ENCODE measurements at regions not wholly inside any gene's neighbourhood (a gene's known extent, or its start where the extent isn't known, plus 50 kb on each side); places are given as distances from the start of the nearest gene placed in this dataset.

DNA sequence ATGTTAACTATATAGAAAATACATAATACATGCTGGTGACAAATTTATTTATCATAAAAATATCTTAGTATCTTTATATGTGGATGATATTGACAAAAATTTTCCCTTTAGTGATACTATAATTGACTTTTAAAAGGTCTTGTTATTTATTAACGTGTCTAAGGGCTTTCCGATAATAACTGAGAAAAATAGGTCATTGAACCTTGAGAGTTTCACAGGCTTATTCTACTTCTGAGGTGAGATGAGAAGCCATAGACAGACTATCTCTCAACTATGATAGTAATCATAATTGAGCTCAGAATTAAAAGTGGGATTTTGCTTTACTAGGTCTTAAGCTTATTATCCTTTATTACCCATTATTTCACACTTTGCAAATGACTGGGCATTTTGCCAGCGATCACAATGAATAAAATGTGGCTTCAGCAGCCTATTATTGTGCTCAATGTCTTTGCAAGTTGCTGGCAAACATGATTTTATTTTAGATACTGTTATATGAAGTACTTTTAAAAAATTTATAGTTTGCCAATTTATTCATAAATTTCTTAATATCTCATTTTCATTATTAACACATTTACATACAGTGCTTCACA is 574.5 kb downstream of the ZWINT start:
- no peak for DNase-seq (ENCODE audit: low read depth, low spot score)
- ChIA-PET POLR2A (no interaction called here), CTCF (no interaction called here)
- Histone ChIP-seq H3K27me3 (ENCODE audit: control insufficient read depth, insufficient read depth, low read length) (no peaks in the 10 kb centered on the region), H3K9me3 (ENCODE audit: control insufficient read depth, insufficient read depth, low read length) (peaks cover 5% of the 10 kb centered on the region), H3K4me3 (ENCODE audit: low read depth, low read length) (no peak overlapping the region), H3K27ac (ENCODE audit: low read depth, low read length) (no peak overlapping the region)
- TF ChIP-seq, protein P1, sequence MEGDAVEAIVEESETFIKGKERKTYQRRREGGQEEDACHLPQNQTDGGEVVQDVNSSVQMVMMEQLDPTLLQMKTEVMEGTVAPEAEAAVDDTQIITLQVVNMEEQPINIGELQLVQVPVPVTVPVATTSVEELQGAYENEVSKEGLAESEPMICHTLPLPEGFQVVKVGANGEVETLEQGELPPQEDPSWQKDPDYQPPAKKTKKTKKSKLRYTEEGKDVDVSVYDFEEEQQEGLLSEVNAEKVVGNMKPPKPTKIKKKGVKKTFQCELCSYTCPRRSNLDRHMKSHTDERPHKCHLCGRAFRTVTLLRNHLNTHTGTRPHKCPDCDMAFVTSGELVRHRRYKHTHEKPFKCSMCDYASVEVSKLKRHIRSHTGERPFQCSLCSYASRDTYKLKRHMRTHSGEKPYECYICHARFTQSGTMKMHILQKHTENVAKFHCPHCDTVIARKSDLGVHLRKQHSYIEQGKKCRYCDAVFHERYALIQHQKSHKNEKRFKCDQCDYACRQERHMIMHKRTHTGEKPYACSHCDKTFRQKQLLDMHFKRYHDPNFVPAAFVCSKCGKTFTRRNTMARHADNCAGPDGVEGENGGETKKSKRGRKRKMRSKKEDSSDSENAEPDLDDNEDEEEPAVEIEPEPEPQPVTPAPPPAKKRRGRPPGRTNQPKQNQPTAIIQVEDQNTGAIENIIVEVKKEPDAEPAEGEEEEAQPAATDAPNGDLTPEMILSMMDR (IDR thresholded peaks at IDR 0.05; ENCODE audit: low read depth, low read length), result no peak

DNA sequence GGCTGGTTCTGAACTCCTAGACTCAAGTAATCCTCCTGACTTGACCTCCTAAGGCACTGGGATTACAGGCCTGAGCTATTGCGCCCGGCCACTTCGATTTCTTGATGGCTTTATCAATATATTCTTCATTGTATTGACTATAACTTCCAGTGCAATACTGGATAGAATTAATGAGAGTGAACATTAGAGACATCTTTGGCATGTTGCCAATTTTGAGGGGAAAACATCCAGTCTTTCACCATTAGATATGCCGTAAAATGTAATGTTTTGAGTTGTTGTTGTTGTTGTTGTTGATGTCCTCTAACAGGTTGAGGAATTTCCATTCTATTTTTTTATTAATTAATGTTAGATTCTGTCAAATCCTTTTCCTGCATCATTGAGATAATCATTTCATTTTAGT is 578.9 kb downstream of the ZWINT start:
- TF ChIP-seq, protein P1 (IDR thresholded peaks at IDR 0.05; ENCODE audit: low read depth, low read length), result no peak
- CTCF ChIA-PET, result no interaction called here
- POLR2A ChIA-PET, result no interaction called here
- H3K9me3 ChIP-seq (ENCODE audit: control insufficient read depth, insufficient read depth, low read length), result peaks cover 5% of the 10 kb centered on the region
- no peaks in the 10 kb centered on the region for H3K27me3 ChIP-seq (ENCODE audit: control insufficient read depth, insufficient read depth, low read length)
- no peak overlapping the region for H3K27ac ChIP-seq (ENCODE audit: low read depth, low read length)
- H3K4me3 ChIP-seq (ENCODE audit: low read depth, low read length), result no peak overlapping the region
- DNase-seq (ENCODE audit: low read depth, low spot score), result no peak

DNA sequence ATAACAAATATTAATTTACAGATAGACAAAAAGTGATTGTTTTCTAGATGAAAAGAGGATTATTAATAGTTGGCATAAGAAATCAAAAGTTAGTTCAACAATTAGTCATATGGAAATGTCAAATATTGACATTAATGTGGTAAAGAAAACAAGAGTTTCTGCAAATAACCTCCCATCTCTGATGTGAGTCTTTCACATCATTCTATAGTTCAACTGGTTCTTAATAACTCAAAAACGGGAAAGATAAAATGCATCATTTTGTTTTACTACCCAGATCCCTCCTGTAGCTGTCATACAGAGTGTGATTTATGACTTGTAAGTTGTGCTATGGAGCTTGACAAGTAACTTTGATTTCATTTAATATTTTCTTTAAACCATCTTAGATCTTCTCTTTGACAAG is 594.8 kb downstream of the ZWINT start:
- Histone ChIP-seq H3K27ac (ENCODE audit: low read depth, low read length) (no peak overlapping the region), H3K4me3 (ENCODE audit: low read depth, low read length) (no peak overlapping the region), H3K27me3 (ENCODE audit: control insufficient read depth, insufficient read depth, low read length) (no peaks in the 10 kb centered on the region), H3K9me3 (ENCODE audit: control insufficient read depth, insufficient read depth, low read length) (0 out of 2 replicates have a peak, but pooled peaks cover 2% of the 10 kb centered on the region)
- TF ChIP-seq, protein P1 (IDR thresholded peaks at IDR 0.05; ENCODE audit: low read depth, low read length), result no peak
- no peak for DNase-seq (ENCODE audit: low read depth, low spot score)
- ChIA-PET POLR2A (no interaction called here), CTCF (no interaction called here)

DNA sequence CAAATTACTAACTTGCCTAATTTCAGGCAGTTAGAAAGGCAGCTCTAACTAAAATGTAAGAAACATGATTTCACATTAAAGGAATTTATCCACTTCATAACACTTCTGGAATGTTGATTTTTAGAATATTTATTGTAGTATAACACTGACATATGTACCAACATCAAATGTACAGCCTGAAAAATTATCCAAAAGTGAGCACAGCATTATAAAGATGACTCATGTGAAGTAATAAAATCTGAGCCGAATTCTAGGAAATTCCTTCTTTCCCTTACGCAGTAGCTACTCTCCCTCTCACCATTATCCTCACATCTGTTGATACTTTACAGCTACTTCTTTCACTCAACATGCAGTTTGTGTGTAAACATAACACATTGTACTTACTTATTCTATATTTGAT is 610.6 kb downstream of the ZWINT start:
- TF ChIP-seq, protein P1 (IDR thresholded peaks at IDR 0.05; ENCODE audit: low read depth, low read length), result no peak
- no peaks in the 10 kb centered on the region for H3K27me3 ChIP-seq (ENCODE audit: control insufficient read depth, insufficient read depth, low read length)
- no peak overlapping the region for H3K27ac ChIP-seq (ENCODE audit: low read depth, low read length)
- POLR2A ChIA-PET, result no interaction called here
- no peak overlapping the region for H3K4me3 ChIP-seq (ENCODE audit: low read depth, low read length)
- CTCF ChIA-PET, result no interaction called here
- H3K9me3 ChIP-seq (ENCODE audit: control insufficient read depth, insufficient read depth, low read length), result peaks cover 6% of the 10 kb centered on the region; the same call in 1 of the 2 replicates
- DNase-seq (ENCODE audit: low read depth, low spot score), result no peak

DNA sequence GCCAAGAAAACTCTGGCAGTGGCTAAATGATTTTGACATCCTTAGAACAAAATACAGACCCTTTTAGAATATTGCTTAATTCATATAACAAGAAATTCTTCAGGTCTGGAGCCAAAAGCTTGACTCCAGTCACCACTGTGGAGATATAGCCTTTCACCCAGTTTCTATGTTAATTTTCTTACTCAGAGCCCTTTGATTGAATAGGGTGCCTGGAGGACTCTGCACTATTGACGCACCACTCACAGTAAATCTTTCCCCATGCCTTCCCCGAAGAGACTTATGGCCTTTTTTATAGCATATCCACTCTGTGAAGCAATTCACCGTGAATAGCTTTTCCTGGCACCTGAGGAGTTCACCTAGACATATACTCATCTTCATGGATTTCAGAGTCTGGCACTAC is 613.8 kb downstream of the ZWINT start:
- Histone ChIP-seq H3K9me3 (ENCODE audit: control insufficient read depth, insufficient read depth, low read length) (peaks cover 6% of the 10 kb centered on the region; the same call in 1 of the 2 replicates), H3K4me3 (ENCODE audit: low read depth, low read length) (no peak overlapping the region), H3K27ac (ENCODE audit: low read depth, low read length) (no peak overlapping the region), H3K27me3 (ENCODE audit: control insufficient read depth, insufficient read depth, low read length) (no peaks in the 10 kb centered on the region)
- TF ChIP-seq, protein P1 (IDR thresholded peaks at IDR 0.05; ENCODE audit: low read depth, low read length), result no peak
- ChIA-PET CTCF (no interaction called here), POLR2A (no interaction called here)
- no peak for DNase-seq (ENCODE audit: low read depth, low spot score)
